OCI-LY7 (cell line): ENCODE measurements at regions not wholly inside any gene's neighbourhood (a gene's known extent, or its start where the extent isn't known, plus 50 kb on each side); places are given as distances from the start of the nearest gene placed in this dataset.

Source experiments
- BruUV-seq: library from RNA; stranded (reverse); fragments of 400-500 nt; replicated peaks from 2 replicates; lab custom pipeline; 2021; lab: Mats Ljungman, UMichigan
- CTCF ChIA-PET: fragments of 300-600 bp; sonication (Branson Sonifier 250); formaldehyde crosslinking; loops from one replicate; lab custom pipeline; 2022; ENCODE audit warnings: antibody characterized with exemption; ENCODE audit not compliant: unreplicated experiment; lab: Charles Lee
- POLR2A ChIA-PET: fragments of 300-600 bp; sonication (Branson Sonifier 250); formaldehyde crosslinking; loops from one replicate; lab custom pipeline; 2022; ENCODE audit warnings: antibody characterized with exemption; lab: Charles Lee
- DNase-seq: peaks from one replicate; pipeline ENCODE4 v3.0.0-alpha.2; 2015; ENCODE audit warnings: low spot score
- H2AFZ ChIP-seq: fragments of 200-600 bp; sonication (generic), shearing (Covaris generic); 2 replicates; pipeline ENCODE4 v1.6.1; 2014; ENCODE audit warnings: mild to moderate bottlenecking, antibody characterized with exemption, low read length, moderate library complexity
- H3K27ac ChIP-seq: fragments of 200-600 bp; sonication (generic); 2 replicates; pipeline ENCODE4 v1.5.1; 2014; ENCODE audit warnings: mixed run types, low read depth, mild to moderate bottlenecking, moderate library complexity, low read length, inconsistent platforms; ENCODE audit not compliant: poor library complexity, severe bottlenecking
- H3K36me3 ChIP-seq: fragments of 200-600 bp; sonication (generic); 2 replicates; pipeline ENCODE4 v1.6.1; 2014; ENCODE audit warnings: mild to moderate bottlenecking, antibody characterized with exemption, low read length, moderate library complexity, mixed read lengths; ENCODE audit not compliant: insufficient read depth
- H3K4me1 ChIP-seq: fragments of 200-600 bp; sonication (generic); 2 replicates; pipeline ENCODE4 v1.5.1; 2014; ENCODE audit warnings: mild to moderate bottlenecking, low read length; ENCODE audit not compliant: insufficient read depth, poor library complexity, severe bottlenecking
- H3K4me2 ChIP-seq: fragments of 200-600 bp; sonication (generic); 2 replicates; pipeline ENCODE4 v1.6.1; 2014; ENCODE audit warnings: mild to moderate bottlenecking, low read length
- H3K4me3 ChIP-seq: fragments of 200-600 bp; sonication (generic); 2 replicates; pipeline ENCODE4 v1.5.1; 2014; ENCODE audit warnings: mild to moderate bottlenecking, low read depth, low read length; ENCODE audit not compliant: poor library complexity, severe bottlenecking
- H3K79me2 ChIP-seq: fragments of 200-600 bp; sonication (generic); 2 replicates; pipeline ENCODE4 v1.6.1; 2016; ENCODE audit warnings: low read depth, mild to moderate bottlenecking, low read length, moderate library complexity, mixed read lengths; ENCODE audit not compliant: insufficient read depth
- H3K9me2 ChIP-seq: fragments of 200-600 bp; sonication (generic); 2 replicates; pipeline ENCODE4 v1.6.1; 2016; ENCODE audit warnings: mild to moderate bottlenecking, low read length, mixed read lengths; ENCODE audit not compliant: insufficient read depth
- H3K9me3 ChIP-seq: fragments of 200-600 bp; sonication (generic); 2 replicates; pipeline ENCODE4 v1.6.1; 2014; ENCODE audit warnings: mild to moderate bottlenecking, mixed run types, low read length, mixed read lengths
- H4K20me1 ChIP-seq: fragments of 200-600 bp; sonication (generic); 2 replicates; pipeline ENCODE4 v1.6.1; 2014; ENCODE audit warnings: mild to moderate bottlenecking, antibody characterized with exemption, low read length, moderate library complexity, mixed read lengths; ENCODE audit not compliant: insufficient read depth
- EZH2phosphoT487 ChIP-seq: fragments of 200-600 bp; sonication (generic); IDR thresholded peaks from 2 replicates; pipeline ENCODE4 v1.6.1; 2018; ENCODE audit warnings: low read depth, borderline replicate concordance, mild to moderate bottlenecking, mixed run types, antibody characterized with exemption, low read length, moderate library complexity, mixed read lengths
- intact Hi-C: fragments of 100-400 bp; cut with micrococcal nuclease; formaldehyde crosslinking; loops from one replicate; pipeline ENCODE4 v1.10.0; 2022; ENCODE audit not compliant: unreplicated experiment
- TF ChIP-seq, protein P1 (sequence below): fragments of 200-600 bp; sonication (generic); conservative IDR thresholded peaks from 2 replicates; pipeline ENCODE4 v1.5.1; 2014; ENCODE audit warnings: mild to moderate bottlenecking, antibody characterized with exemption, low read length, moderate library complexity, mixed read lengths

DNA sequence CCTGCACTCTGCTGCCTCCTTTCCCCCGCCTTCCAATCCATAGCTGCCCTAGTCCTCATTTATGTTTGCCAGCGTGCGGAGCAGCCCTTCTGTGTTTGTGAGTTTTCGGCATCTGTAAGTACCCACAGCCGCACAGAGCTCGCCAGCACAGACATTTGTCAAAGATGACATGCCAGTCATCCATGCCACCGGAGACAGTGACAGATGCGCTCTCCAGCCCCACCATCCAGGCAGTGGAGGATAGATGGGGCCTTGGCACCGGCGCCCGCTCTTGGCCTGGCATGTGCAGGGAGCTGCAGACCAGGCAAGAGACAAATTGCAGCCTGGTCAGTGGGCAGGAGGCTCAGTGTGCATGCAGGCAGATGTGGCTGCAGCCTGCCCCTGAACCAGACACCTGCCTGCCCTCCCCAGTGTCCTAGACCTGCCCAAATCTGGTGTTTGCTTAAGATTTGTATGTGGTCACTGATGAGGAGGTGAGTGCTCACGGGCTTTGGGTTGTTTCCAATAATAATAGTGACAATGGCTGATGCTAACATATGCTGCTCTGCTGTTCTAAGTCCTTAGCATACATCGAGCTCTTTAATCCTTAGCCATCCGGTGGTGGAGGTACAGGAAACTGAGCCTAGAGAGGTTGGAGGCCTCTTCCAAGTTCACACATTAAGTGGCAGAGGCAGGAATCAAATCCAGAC, 78.1 kb downstream of the UNC5CL start:
- intact Hi-C loops: no loop called here
- no peak for TF ChIP-seq EZH2phosphoT487
- TF ChIP-seq, protein P1, sequence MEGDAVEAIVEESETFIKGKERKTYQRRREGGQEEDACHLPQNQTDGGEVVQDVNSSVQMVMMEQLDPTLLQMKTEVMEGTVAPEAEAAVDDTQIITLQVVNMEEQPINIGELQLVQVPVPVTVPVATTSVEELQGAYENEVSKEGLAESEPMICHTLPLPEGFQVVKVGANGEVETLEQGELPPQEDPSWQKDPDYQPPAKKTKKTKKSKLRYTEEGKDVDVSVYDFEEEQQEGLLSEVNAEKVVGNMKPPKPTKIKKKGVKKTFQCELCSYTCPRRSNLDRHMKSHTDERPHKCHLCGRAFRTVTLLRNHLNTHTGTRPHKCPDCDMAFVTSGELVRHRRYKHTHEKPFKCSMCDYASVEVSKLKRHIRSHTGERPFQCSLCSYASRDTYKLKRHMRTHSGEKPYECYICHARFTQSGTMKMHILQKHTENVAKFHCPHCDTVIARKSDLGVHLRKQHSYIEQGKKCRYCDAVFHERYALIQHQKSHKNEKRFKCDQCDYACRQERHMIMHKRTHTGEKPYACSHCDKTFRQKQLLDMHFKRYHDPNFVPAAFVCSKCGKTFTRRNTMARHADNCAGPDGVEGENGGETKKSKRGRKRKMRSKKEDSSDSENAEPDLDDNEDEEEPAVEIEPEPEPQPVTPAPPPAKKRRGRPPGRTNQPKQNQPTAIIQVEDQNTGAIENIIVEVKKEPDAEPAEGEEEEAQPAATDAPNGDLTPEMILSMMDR: no peak
- Histone ChIP-seq H2AFZ (no peak overlapping the region), H3K9me2 (no peaks in the 10 kb centered on the region), H3K4me1 (no peaks in the 10 kb centered on the region), H3K4me3 (no peak overlapping the region), H3K9me3 (no peaks in the 10 kb centered on the region), H3K79me2 (no peaks in the 10 kb centered on the region), H3K36me3 (no peaks in the 10 kb centered on the region), H3K27ac (no peak overlapping the region), H3K4me2 (no peak overlapping the region), H4K20me1 (no peaks in the 10 kb centered on the region)
- no TSS peak for BruUV-seq
- no peak for DNase-seq
- ChIA-PET CTCF (no interaction called here), POLR2A (no interaction called here)

DNA sequence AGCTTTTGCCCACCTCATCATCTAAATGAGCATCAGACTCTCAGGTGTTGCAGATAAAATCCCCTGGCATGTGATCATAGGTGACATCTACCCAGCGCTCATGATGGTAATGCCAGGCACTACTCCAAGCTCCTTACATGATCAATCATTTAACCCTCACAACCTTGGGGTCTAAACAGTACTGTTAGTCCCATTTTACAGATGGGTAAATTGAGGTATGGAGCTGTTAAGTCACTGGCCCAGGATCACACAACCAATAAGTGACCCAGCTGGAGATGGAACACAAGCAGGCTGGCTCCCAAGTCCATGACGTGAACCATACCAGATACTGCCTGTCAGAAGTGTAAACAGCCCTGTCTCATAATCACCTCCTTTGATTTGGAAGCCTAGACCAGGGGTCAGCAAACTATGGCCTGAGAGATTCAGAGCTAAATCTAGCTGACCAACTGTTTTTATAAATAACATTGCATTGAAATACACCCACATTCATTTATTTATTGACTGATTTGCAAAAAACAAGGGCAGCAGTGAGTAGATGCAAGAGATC, 79.2 kb downstream of the UNC5CL start:
- H3K9me2 ChIP-seq: no peaks in the 10 kb centered on the region
- H3K36me3 ChIP-seq: no peaks in the 10 kb centered on the region
- no peak overlapping the region for H3K4me2 ChIP-seq
- no peaks in the 10 kb centered on the region for H3K4me1 ChIP-seq
- H2AFZ ChIP-seq: no peak overlapping the region
- no peak for TF ChIP-seq EZH2phosphoT487
- TF ChIP-seq, protein P1: no peak
- H3K4me3 ChIP-seq: no peak overlapping the region
- no TSS peak for BruUV-seq
- ChIA-PET POLR2A (no interaction called here), CTCF (no interaction called here)
- intact Hi-C loops: no loop called here
- no peaks in the 10 kb centered on the region for H3K9me3 ChIP-seq
- no peak for DNase-seq
- H4K20me1 ChIP-seq: no peaks in the 10 kb centered on the region
- H3K27ac ChIP-seq: no peak overlapping the region
- no peaks in the 10 kb centered on the region for H3K79me2 ChIP-seq

DNA sequence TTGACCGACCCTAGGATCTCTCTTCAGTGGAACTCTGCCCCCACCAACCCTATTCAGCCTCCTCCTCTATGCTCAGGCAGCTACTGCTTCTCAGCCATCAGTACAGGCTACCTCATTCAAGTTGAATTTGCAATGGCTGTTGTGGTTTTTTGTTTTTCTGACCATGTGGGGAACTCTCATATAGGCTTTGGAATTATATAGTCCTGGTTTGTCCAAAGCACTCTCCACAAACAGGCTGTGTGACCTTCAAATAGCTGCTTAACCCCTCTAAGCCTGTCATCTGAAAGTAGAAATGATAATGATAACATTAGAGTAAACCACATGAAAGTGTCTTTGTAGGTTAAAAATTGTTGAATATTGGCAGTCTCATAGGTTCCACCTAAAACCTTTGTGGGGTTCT, 80.3 kb downstream of the UNC5CL start:
- Histone ChIP-seq H4K20me1 (no peaks in the 10 kb centered on the region), H3K36me3 (no peaks in the 10 kb centered on the region), H3K9me3 (no peaks in the 10 kb centered on the region), H3K9me2 (no peaks in the 10 kb centered on the region), H3K27ac (no peak overlapping the region), H2AFZ (no peak overlapping the region), H3K4me1 (no peaks in the 10 kb centered on the region), H3K4me3 (no peak overlapping the region), H3K79me2 (no peaks in the 10 kb centered on the region), H3K4me2 (no peak overlapping the region)
- POLR2A ChIA-PET: no interaction called here
- intact Hi-C loops: no loop called here
- DNase-seq: no peak
- TF ChIP-seq EZH2phosphoT487: no peak
- TF ChIP-seq, protein P1: no peak
- CTCF ChIA-PET: no interaction called here
- no TSS peak for BruUV-seq
